ENCODE measurements at regions not wholly inside any gene's neighbourhood (a gene's known extent, or its start where the extent isn't known, plus 50 kb on each side); places are given as distances from the start of the nearest gene placed in this dataset.

GRCh38 chr20:39893003-39893685 lies 795.9 kb downstream of the MAFB start:
- Histone ChIP-seq H3K27ac (ENCODE audit: insufficient read depth, low read depth, low read length) (no peak overlapping the region), H3K27me3 (ENCODE audit: control insufficient read depth in 2 of 2, insufficient read depth in 2 of 2, low read length in 2 of 2) (no peaks in the 10 kb centered on the region), H3K36me3 (ENCODE audit: control insufficient read depth in 2 of 2, extremely low read depth in 1 of 2, insufficient read depth in 2 of 2, low read length in 2 of 2) (no peaks in the 10 kb centered on the region), H3K79me2 (ENCODE audit: control insufficient read depth, insufficient read depth, low read length) (no peaks in the 10 kb centered on the region), H3K9ac (replicated peaks; ENCODE audit: extremely low read depth, insufficient read depth, low read length) (no peak overlapping the region), H2AFZ (ENCODE audit: low read depth, low read length) (no peak overlapping the region), H3K9me3 (replicated peaks; ENCODE audit: control insufficient read depth, insufficient read depth, low read length) (no peaks in the 10 kb centered on the region), H3K9me1 (replicated peaks; ENCODE audit: control insufficient read depth, extremely low read depth, insufficient read depth, low read length) (no peaks in the 10 kb centered on the region), H3K4me1 (ENCODE audit: control insufficient read depth, extremely low read depth, insufficient read depth, low read length) (no peaks in the 10 kb centered on the region), H3K4me2 (ENCODE audit: insufficient read depth, low read length) (no peak overlapping the region), H4K20me1 (replicated peaks; ENCODE audit: control insufficient read depth, extremely low read depth, insufficient read depth, low read length) (no peaks in the 10 kb centered on the region), H3K4me3 (replicated peaks in 1 of 3; ENCODE audit: insufficient read depth in 1 of 3, low read depth in 1 of 3, low read length in 3 of 3) (no peak overlapping the region)
- DNase-seq (ENCODE audit: low read depth, low spot score) (no peak), FAIRE-seq (no peak)
- intact Hi-C loops (cut with micrococcal nuclease), result loop anchor here (1.0 kb wide), 1 partner anchor 42 kb away; no protein-coding TSS in a partner anchor
- ChIA-PET POLR2A (no interaction called here), CTCF (interaction anchor here (1.4 kb wide), 1 partner anchor 19 kb away, joined by 3 read pairs; no protein-coding TSS in a partner anchor)
- dilution Hi-C loops (cut with MboI; ENCODE audit: extremely low pct_ligation_motif_present, low sequenced_read_pairs), result no loop called here
- BruUV-seq (replicated peaks), result no TSS peak
- no peak for TF ChIP-seq EZH2 (IDR thresholded peaks at IDR 0.05; ENCODE audit: borderline replicate concordance, low read depth, low read length, severe bottlenecking)
- no peak for TF ChIP-seq CTCF (IDR thresholded peaks at IDR 0.05; ENCODE audit: extremely low read depth in 1 of 2, insufficient read depth in 1 of 2, low read depth in 1 of 2, low read length in 2 of 2)
- no peak for TF ChIP-seq JUN (IDR thresholded peaks at IDR 0.05; ENCODE audit: borderline replicate concordance, insufficient read depth, insufficient read length, low read depth)

- no peak overlapping the region for H3K4me3 ChIP-seq (replicated peaks in 1 of 3; ENCODE audit: insufficient read depth in 1 of 3, low read depth in 1 of 3, low read length in 3 of 3)
- no peaks in the 10 kb centered on the region for H3K4me1 ChIP-seq (ENCODE audit: control insufficient read depth, extremely low read depth, insufficient read depth, low read length)
- H2AFZ ChIP-seq (ENCODE audit: low read depth, low read length), result no peak overlapping the region
- no peak overlapping the region for H3K9ac ChIP-seq (replicated peaks; ENCODE audit: extremely low read depth, insufficient read depth, low read length)
- no peak for DNase-seq (ENCODE audit: low read depth, low spot score)
- dilution Hi-C loops (cut with MboI; ENCODE audit: extremely low pct_ligation_motif_present, low sequenced_read_pairs), result no loop called here
- TF ChIP-seq MYC (IDR thresholded peaks at IDR 0.05; ENCODE audit: low read depth, low read length) (no peak), FOS (IDR thresholded peaks at IDR 0.05; ENCODE audit: borderline replicate concordance, insufficient read depth, low read length) (no peak), GATA2 (IDR thresholded peaks at IDR 0.05; ENCODE audit: insufficient read depth, insufficient read length, low read depth, low read length) (no peak), CTCF (IDR thresholded peaks at IDR 0.05; ENCODE audit: extremely low read depth in 1 of 2, insufficient read depth in 1 of 2, low read depth in 1 of 2, low read length in 2 of 2) (no peak), MAX (IDR thresholded peaks at IDR 0.05; ENCODE audit: insufficient read depth, insufficient read length) (no peak), JUN (IDR thresholded peaks at IDR 0.05; ENCODE audit: borderline replicate concordance, insufficient read depth, insufficient read length, low read depth) (no peak)
- intact Hi-C loops (cut with micrococcal nuclease), result no loop called here
- no TSS peak for BruUV-seq (replicated peaks)
- H3K27me3 ChIP-seq (ENCODE audit: control insufficient read depth in 2 of 2, insufficient read depth in 2 of 2, low read length in 2 of 2), result no peaks in the 10 kb centered on the region
- H3K9me1 ChIP-seq (replicated peaks; ENCODE audit: control insufficient read depth, extremely low read depth, insufficient read depth, low read length), result no peaks in the 10 kb centered on the region
- no peak for FAIRE-seq
- H3K4me2 ChIP-seq (ENCODE audit: insufficient read depth, low read length), result no peak overlapping the region
- H3K9me3 ChIP-seq (replicated peaks; ENCODE audit: control insufficient read depth, insufficient read depth, low read length), result no peaks in the 10 kb centered on the region
- POLR2A ChIA-PET, result no interaction called here
- CTCF ChIA-PET, result interaction anchor here (1.8 kb wide), 1 partner anchor 17 kb away, joined by 5 read pairs; no protein-coding TSS in a partner anchor
- H3K36me3 ChIP-seq (ENCODE audit: control insufficient read depth in 2 of 2, extremely low read depth in 1 of 2, insufficient read depth in 2 of 2, low read length in 2 of 2), result no peaks in the 10 kb centered on the region
- no peak overlapping the region for H3K27ac ChIP-seq (ENCODE audit: insufficient read depth, low read depth, low read length)
- H3K79me2 ChIP-seq (ENCODE audit: control insufficient read depth, insufficient read depth, low read length), result no peaks in the 10 kb centered on the region
- no peaks in the 10 kb centered on the region for H4K20me1 ChIP-seq (replicated peaks; ENCODE audit: control insufficient read depth, extremely low read depth, insufficient read depth, low read length)
Measured at GRCh38 chr20:39890697-39891096, 798.3 kb downstream of the MAFB start.
